Upper lobe of left lung (tissue), 6 donors: ENCODE measurements at regions not wholly inside any gene's neighbourhood (a gene's known extent, or its start where the extent isn't known, plus 50 kb on each side); places are given as distances from the start of the nearest gene placed in this dataset.

Experiments used
- ATAC-seq, 2 donors: fragments of 200-7000 bp; cut with Tn5 transposase; one replicate each; pipeline ENCODE4 v1.9.1; 2022; ENCODE audit warnings: mild to moderate bottlenecking in 2 of 2, moderate library complexity in 2 of 2; ENCODE audit not compliant: low FRiP score in 2 of 2
- DNase-seq, 2 donors: peaks; one replicate each; pipeline ENCODE4 v3.0.0-alpha.2; 2019 to 2020
- H3K27ac ChIP-seq, 4 donors: fragments of 200-600 bp; sonication (generic); one replicate each; pipeline ENCODE4 v1.5.1; 2016 to 2019
- H3K27me3 ChIP-seq, 4 donors: fragments of 200-600 bp; sonication (generic); one replicate each; pipeline ENCODE4 v1.5.1; 2017 to 2019
- H3K36me3 ChIP-seq, 4 donors: fragments of 200-600 bp; sonication (generic); one replicate each; pipeline ENCODE4 v1.5.1; 2016 to 2019
- H3K4me1 ChIP-seq, 4 donors: fragments of 200-600 bp; sonication (generic); one replicate each; pipeline ENCODE4 v1.5.1; 2018 to 2019
- H3K4me3 ChIP-seq, 4 donors: fragments of 200-600 bp; sonication (generic); one replicate each; pipeline ENCODE4 v1.5.1; 2017 to 2019; ENCODE audit warnings: mild to moderate bottlenecking in 2 of 4, moderate library complexity in 1 of 4
- H3K9me3 ChIP-seq, 4 donors: fragments of 200-600 bp; sonication (generic); one replicate each; pipeline ENCODE4 v1.5.1; 2018 to 2019
- EP300 ChIP-seq, 4 donors: sonication (generic); formaldehyde crosslinking; IDR thresholded peaks; one replicate each; pipeline ENCODE4 v1.5.1; 2017; ENCODE audit warnings: antibody characterized with exemption in 4 of 4, control low read depth in 2 of 4
- POLR2A ChIP-seq, 4 donors: fragments of 450-650 bp; IDR thresholded peaks; one replicate each; pipeline ENCODE4 v1.5.1; 2016 to 2017; ENCODE audit warnings: antibody characterized with exemption in 4 of 4, mild to moderate bottlenecking in 2 of 4
- POLR2AphosphoS5 ChIP-seq, 2 donors: sonication (generic); formaldehyde crosslinking; IDR thresholded peaks; one replicate each; pipeline ENCODE4 v1.5.1; 2017; ENCODE audit warnings: antibody characterized with exemption in 2 of 2
- WGBS, 2 donors: methylation state at CpG; one replicate each; pipeline ENCODE4 v1.1.5; 2017 to 2018; 5-methylcytosine and 5-hydroxymethylcytosine counted together
- TF ChIP-seq, protein P1 (sequence below), 6 experiments: fragments of 450-650 bp in 4 of 6; fragments of 200-600 bp in 2 of 6; sonication (generic) in 2 of 6; IDR thresholded peaks; one replicate each; pipeline ENCODE4 v1.5.1; 2016 to 2019; ENCODE audit warnings: antibody characterized with exemption in 6 of 6
- donor health status: DM: no; HTN: no; CAD: no; lungs with moderate emphysema.
- donor health status: DM: no; HTN: yes; CAD: no; lungs with severe emphysema.

- Histone ChIP-seq H3K36me3 (no peaks in the 10 kb centered on the region), H3K4me3 (no peak overlapping the region), H3K9me3 (no peaks in the 10 kb centered on the region), H3K4me1 (no peaks in the 10 kb centered on the region), H3K27me3 (no peaks in the 10 kb centered on the region), H3K27ac (no peak overlapping the region)
- TF ChIP-seq POLR2A (IDR thresholded peaks at IDR 0.05) (no peak), POLR2AphosphoS5 (IDR thresholded peaks at IDR 0.05) (no peak), EP300 (IDR thresholded peaks at IDR 0.05) (no peak)
- TF ChIP-seq, protein P1, sequence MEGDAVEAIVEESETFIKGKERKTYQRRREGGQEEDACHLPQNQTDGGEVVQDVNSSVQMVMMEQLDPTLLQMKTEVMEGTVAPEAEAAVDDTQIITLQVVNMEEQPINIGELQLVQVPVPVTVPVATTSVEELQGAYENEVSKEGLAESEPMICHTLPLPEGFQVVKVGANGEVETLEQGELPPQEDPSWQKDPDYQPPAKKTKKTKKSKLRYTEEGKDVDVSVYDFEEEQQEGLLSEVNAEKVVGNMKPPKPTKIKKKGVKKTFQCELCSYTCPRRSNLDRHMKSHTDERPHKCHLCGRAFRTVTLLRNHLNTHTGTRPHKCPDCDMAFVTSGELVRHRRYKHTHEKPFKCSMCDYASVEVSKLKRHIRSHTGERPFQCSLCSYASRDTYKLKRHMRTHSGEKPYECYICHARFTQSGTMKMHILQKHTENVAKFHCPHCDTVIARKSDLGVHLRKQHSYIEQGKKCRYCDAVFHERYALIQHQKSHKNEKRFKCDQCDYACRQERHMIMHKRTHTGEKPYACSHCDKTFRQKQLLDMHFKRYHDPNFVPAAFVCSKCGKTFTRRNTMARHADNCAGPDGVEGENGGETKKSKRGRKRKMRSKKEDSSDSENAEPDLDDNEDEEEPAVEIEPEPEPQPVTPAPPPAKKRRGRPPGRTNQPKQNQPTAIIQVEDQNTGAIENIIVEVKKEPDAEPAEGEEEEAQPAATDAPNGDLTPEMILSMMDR (IDR thresholded peaks at IDR 0.05): no peak
- ATAC-seq (peak in 1 of 2 donors; percentile 86), DNase-seq (no peak)
- WGBS, 2 donors: 67 to 70% methylated on average over 7 of the region's 7 CpGs
Observed at GRCh38 chrX:3244203-3244743, 102.2 kb downstream of the MXRA5 start.

- ATAC-seq: no peak
- H3K36me3 ChIP-seq: no peaks in the 10 kb centered on the region
- no peak overlapping the region for H3K27ac ChIP-seq
- H3K27me3 ChIP-seq: no peaks in the 10 kb centered on the region
- TF ChIP-seq, protein P1 (IDR thresholded peaks at IDR 0.05): no peak
- TF ChIP-seq EP300 (IDR thresholded peaks at IDR 0.05): no peak
- 49 to 50% methylated on average over 4 of the region's 4 CpGs for WGBS, 2 donors
- H3K9me3 ChIP-seq: no peaks in the 10 kb centered on the region
- DNase-seq: no peak
- no peak overlapping the region for H3K4me3 ChIP-seq
- H3K4me1 ChIP-seq: no peaks in the 10 kb centered on the region
Observed at GRCh38 chrX:3232262-3232923, 114.1 kb downstream of the MXRA5 start.

GRCh38 chrX:3231766-3232165, 114.7 kb downstream of the MXRA5 start:
- ATAC-seq (no peak), DNase-seq (no peak)
- H3K36me3 ChIP-seq: no peaks in the 10 kb centered on the region
- no peak overlapping the region for H3K27ac ChIP-seq
- no peak overlapping the region for H3K4me3 ChIP-seq
- 60 to 68% methylated on average over 7 of the region's 7 CpGs for WGBS, 2 donors
- no peaks in the 10 kb centered on the region for H3K4me1 ChIP-seq
- no peaks in the 10 kb centered on the region for H3K9me3 ChIP-seq
- TF ChIP-seq POLR2AphosphoS5 (IDR thresholded peaks at IDR 0.05): no peak
- H3K27me3 ChIP-seq: no peaks in the 10 kb centered on the region

- H3K4me1 ChIP-seq: no peaks in the 10 kb centered on the region
- WGBS, 2 donors: 0 to 66% methylated on average over 1 to 2 of the region's 2 CpGs
- TF ChIP-seq EP300 (IDR thresholded peaks at IDR 0.05): no peak
- no peak for TF ChIP-seq POLR2AphosphoS5 (IDR thresholded peaks at IDR 0.05)
- TF ChIP-seq, protein P1 (IDR thresholded peaks at IDR 0.05): no peak
- no peak for TF ChIP-seq POLR2A (IDR thresholded peaks at IDR 0.05)
Observed at GRCh38 chrX:3230496-3230895, 116.0 kb downstream of the MXRA5 start.

DNA sequence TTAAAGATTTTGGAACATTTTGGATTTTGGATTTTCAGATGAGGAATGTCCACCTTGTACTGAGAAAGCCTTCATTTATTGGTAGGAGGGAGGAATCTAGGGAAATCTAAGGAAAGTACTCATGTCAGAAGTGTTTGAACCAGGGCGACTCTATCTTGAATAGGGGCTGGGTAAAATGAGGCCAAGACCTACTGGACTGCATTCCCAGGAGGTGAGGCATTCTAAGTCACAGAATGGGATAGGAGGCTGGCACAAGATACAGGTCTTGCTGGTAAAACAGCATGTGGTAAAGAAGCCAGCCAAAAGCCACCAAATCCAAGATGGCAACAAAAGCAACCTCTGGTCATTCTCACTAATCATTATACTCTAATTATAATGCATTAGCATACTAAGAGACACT, 118.9 kb downstream of the MXRA5 start:
- Histone ChIP-seq H3K4me3 (no peak overlapping the region), H3K27me3 (no peaks in the 10 kb centered on the region), H3K27ac (no peak overlapping the region), H3K36me3 (no peaks in the 10 kb centered on the region), H3K9me3 (no peaks in the 10 kb centered on the region), H3K4me1 (no peaks in the 10 kb centered on the region)
- TF ChIP-seq EP300 (IDR thresholded peaks at IDR 0.05) (no peak), POLR2A (IDR thresholded peaks at IDR 0.05) (no peak), POLR2AphosphoS5 (IDR thresholded peaks at IDR 0.05) (no peak)
- TF ChIP-seq, protein P1 (IDR thresholded peaks at IDR 0.05): no peak
- WGBS, 2 donors: 92% methylated on average over 1 of the region's 1 CpG
- no peak for ATAC-seq
- DNase-seq: no peak

More at GRCh38 chrX:3230496-3230895, 116.0 kb downstream of the MXRA5 start:
- ATAC-seq: no peak
- no peaks in the 10 kb centered on the region for H3K36me3 ChIP-seq
- no peak overlapping the region for H3K4me3 ChIP-seq
- no peak for DNase-seq
- no peaks in the 10 kb centered on the region for H3K27me3 ChIP-seq
- no peak overlapping the region for H3K27ac ChIP-seq
- no peaks in the 10 kb centered on the region for H3K9me3 ChIP-seq
